ENCODE measurements at regions not wholly inside any gene's neighbourhood (a gene's known extent, or its start where the extent isn't known, plus 50 kb on each side); places are given as distances from the start of the nearest gene placed in this dataset.

DNA sequence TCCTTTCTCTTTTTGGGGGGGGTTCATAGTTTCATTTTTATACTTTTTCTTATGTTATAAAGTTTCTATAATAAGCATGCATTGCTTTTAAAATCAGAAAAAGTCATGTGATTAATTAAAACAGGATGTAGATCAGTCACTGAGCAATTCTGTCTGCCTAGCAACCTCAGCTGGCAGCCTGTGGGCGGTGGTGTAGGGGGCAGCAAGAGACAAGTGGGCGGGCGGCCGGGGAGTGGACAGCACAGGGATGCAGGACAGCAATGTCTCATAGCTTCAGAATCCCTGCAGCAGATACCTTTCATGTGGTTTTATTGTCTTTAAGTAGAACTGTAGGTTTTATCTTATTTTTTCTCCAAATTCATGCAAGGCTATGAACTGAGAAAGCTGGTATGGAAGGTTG is 101.9 kb upstream of the S1PR3 start:
- TF ChIP-seq, protein P1, sequence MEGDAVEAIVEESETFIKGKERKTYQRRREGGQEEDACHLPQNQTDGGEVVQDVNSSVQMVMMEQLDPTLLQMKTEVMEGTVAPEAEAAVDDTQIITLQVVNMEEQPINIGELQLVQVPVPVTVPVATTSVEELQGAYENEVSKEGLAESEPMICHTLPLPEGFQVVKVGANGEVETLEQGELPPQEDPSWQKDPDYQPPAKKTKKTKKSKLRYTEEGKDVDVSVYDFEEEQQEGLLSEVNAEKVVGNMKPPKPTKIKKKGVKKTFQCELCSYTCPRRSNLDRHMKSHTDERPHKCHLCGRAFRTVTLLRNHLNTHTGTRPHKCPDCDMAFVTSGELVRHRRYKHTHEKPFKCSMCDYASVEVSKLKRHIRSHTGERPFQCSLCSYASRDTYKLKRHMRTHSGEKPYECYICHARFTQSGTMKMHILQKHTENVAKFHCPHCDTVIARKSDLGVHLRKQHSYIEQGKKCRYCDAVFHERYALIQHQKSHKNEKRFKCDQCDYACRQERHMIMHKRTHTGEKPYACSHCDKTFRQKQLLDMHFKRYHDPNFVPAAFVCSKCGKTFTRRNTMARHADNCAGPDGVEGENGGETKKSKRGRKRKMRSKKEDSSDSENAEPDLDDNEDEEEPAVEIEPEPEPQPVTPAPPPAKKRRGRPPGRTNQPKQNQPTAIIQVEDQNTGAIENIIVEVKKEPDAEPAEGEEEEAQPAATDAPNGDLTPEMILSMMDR (IDR thresholded peaks at IDR 0.05), result no peak
- no peak for TF ChIP-seq POLR2AphosphoS5 (IDR thresholded peaks at IDR 0.05)

All from transverse colon (tissue), 4 donors.